Tibial artery (tissue), 4 donors: ENCODE measurements at regions not wholly inside any gene's neighbourhood (a gene's known extent, or its start where the extent isn't known, plus 50 kb on each side); places are given as distances from the start of the nearest gene placed in this dataset.

Experiments used
- DNase-seq, 2 donors: peaks; one replicate each; pipeline ENCODE4 v3.0.0-alpha.2; 2019
- H3K27ac ChIP-seq, 2 donors: fragments of 200-600 bp; sonication (generic) in 1 of 2; 1 replicate in 1 of 2; 2 replicates in 1 of 2; pipeline ENCODE4 v1.5.1; 2018 to 2019; ENCODE audit warnings: mild to moderate bottlenecking in 1 of 2
- H3K27me3 ChIP-seq, 2 donors: fragments of 200-600 bp; sonication (generic) in 1 of 2; one replicate each; pipeline versions ENCODE4 v1.5.1 to v1.6.0; 2016 to 2019
- H3K36me3 ChIP-seq, 3 donors: fragments of 200-600 bp; sonication (generic) in 2 of 3; one replicate each; pipeline ENCODE4 v1.5.1; 2016 to 2019; ENCODE audit warnings: mild to moderate bottlenecking in 2 of 3
- H3K4me1 ChIP-seq, 4 donors: fragments of 200-600 bp; sonication (generic) in 2 of 4; 1 replicate in 3 of 4; 2 replicates in 1 of 4; pipeline ENCODE4 v1.5.1; 2016 to 2019
- H3K4me3 ChIP-seq, 2 donors: fragments of 200-600 bp; sonication (generic) in 1 of 2; 1 replicate in 1 of 2; 2 replicates in 1 of 2; pipeline ENCODE4 v1.5.1; 2018 to 2019; ENCODE audit warnings: mild to moderate bottlenecking in 2 of 2
- H3K9me3 ChIP-seq, 3 donors: fragments of 200-600 bp; sonication (generic) in 1 of 3; one replicate each; pipeline ENCODE4 v1.5.1; 2016 to 2019
- intact Hi-C: fragments of 100-400 bp; cut with DNase I; formaldehyde crosslinking; loops from one replicate; pipeline ENCODE4 v1.15.0; 2023; ENCODE audit warnings: low total_unique reads
- TF ChIP-seq, protein P1 (sequence below), 2 experiments: fragments of 200-600 bp in 1 of 2; fragments of 450-650 bp in 1 of 2; IDR thresholded peaks; one replicate each; pipeline ENCODE4 v1.5.1; 2017 to 2019; ENCODE audit warnings: antibody characterized with exemption in 2 of 2, mild to moderate bottlenecking in 1 of 2, moderate library complexity in 1 of 2

- no peak overlapping the region for H3K27ac ChIP-seq
- no peak overlapping the region for H3K4me3 ChIP-seq
- TF ChIP-seq, protein P1, sequence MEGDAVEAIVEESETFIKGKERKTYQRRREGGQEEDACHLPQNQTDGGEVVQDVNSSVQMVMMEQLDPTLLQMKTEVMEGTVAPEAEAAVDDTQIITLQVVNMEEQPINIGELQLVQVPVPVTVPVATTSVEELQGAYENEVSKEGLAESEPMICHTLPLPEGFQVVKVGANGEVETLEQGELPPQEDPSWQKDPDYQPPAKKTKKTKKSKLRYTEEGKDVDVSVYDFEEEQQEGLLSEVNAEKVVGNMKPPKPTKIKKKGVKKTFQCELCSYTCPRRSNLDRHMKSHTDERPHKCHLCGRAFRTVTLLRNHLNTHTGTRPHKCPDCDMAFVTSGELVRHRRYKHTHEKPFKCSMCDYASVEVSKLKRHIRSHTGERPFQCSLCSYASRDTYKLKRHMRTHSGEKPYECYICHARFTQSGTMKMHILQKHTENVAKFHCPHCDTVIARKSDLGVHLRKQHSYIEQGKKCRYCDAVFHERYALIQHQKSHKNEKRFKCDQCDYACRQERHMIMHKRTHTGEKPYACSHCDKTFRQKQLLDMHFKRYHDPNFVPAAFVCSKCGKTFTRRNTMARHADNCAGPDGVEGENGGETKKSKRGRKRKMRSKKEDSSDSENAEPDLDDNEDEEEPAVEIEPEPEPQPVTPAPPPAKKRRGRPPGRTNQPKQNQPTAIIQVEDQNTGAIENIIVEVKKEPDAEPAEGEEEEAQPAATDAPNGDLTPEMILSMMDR (IDR thresholded peaks at IDR 0.05) = no peak
- no peaks in the 10 kb centered on the region for H3K36me3 ChIP-seq
- intact Hi-C loops = no loop called here
- DNase-seq = no peak
- peaks cover 0 to 5% (median 0%) of the 10 kb centered on the region in 3 donors for H3K9me3 ChIP-seq
- no peaks in the 10 kb centered on the region for H3K4me1 ChIP-seq
- H3K27me3 ChIP-seq = no peaks in the 10 kb centered on the region
Observed at GRCh38 chr12:125440399-125440798, 375.2 kb downstream of the AACS start.

DNA sequence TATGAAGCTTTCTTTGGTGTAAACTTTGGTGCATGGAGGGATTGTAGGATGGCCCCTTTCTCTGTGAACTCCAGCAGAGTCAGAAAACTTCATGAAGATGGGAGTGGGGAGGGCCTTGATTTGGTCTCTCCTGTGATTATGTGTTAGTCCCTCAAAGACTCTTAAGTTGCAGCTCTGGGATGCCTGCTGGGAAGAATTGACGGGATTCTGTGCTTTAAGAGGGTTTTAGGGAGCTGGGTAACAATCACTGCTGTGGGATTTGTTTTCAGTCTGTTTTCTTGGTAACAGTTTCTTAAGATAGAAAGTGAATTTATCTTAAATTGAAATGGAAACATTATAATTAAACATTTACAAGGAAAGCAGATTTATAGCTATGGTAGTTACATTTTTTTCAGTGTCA, 378.1 kb downstream of the AACS start:
- Histone ChIP-seq H3K27ac (no peak overlapping the region), H3K4me1 (no peaks in the 10 kb centered on the region), H3K27me3 (no peaks in the 10 kb centered on the region), H3K4me3 (no peak overlapping the region), H3K36me3 (no peaks in the 10 kb centered on the region), H3K9me3 (peaks cover 0 to 12% (median 0%) of the 10 kb centered on the region in 3 donors)
- no peak for DNase-seq
- intact Hi-C loops = no loop called here
- TF ChIP-seq, protein P1 (IDR thresholded peaks at IDR 0.05) = no peak

DNA sequence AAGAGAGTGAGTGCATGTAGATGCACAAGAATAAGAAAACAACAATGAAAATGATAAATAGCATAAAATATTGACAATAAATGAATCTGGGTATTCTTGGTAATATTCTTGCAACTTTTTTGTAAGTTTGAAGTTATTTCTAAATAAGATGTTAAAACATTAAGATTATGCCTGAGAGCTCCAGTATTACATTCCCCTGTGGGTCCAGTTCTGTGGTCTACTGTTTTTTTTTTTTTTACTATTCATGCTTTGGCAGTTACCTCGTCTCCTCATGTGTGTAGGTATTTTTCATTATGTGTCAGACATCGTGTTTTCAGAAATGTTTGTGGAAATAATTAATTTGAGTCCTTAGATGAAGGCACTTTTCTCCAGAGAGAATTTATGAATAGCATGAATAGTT, 386.2 kb downstream of the AACS start:
- Histone ChIP-seq H3K27ac (no peak overlapping the region), H3K27me3 (no peaks in the 10 kb centered on the region), H3K4me1 (no peaks in the 10 kb centered on the region), H3K9me3 (peaks cover 0 to 5% (median 0%) of the 10 kb centered on the region in 3 donors), H3K36me3 (no peaks in the 10 kb centered on the region), H3K4me3 (no peak overlapping the region)
- intact Hi-C loops = no loop called here
- no peak for DNase-seq
- TF ChIP-seq, protein P1 (IDR thresholded peaks at IDR 0.05) = no peak

DNA sequence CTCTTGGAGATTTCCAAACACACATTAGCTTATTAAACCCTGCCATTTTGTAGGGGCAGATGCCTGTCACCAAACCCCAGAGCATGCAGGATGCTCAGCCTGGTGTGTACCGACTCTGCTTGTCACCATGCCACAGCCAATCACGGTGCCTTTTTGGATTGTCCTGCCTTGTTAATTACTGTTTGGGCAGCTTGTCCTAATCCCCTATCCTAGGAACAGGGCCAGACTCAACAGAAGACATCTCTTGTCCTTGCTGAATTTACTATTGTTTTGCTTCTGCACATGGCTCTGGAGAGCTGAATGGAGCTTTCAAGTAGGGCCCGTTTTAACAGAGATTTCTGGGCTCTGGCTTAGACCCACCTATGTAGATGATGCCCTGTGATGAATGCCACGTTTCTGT, 388.5 kb downstream of the AACS start:
- no peaks in the 10 kb centered on the region for H3K36me3 ChIP-seq
- TF ChIP-seq, protein P1 (IDR thresholded peaks at IDR 0.05) = no peak
- H3K27ac ChIP-seq = no peak overlapping the region
- no peak overlapping the region for H3K4me3 ChIP-seq
- no peaks in the 10 kb centered on the region for H3K4me1 ChIP-seq
- DNase-seq = no peak
- H3K27me3 ChIP-seq = no peaks in the 10 kb centered on the region
- peaks cover 0 to 4% (median 0%) of the 10 kb centered on the region in 3 donors for H3K9me3 ChIP-seq
- intact Hi-C loops = no loop called here

DNA sequence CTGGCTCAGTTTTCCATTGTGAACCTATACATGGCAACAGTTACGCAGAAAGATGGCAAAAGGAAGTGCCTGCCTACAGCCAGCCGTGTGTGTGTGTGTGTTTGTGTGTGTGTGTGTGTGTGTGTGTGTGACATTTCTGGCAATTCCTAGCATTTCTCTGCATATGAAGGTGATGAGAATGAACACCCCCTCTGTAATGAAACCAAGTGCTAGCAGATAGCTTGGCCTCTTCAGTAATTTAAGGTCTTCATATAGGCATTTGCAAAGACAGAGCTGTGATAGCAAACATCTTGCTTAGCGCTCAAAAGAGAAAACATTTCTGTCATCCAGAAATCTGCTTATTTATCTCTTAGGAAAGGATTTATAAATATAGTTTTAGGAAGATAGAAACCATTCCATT, 389.1 kb downstream of the AACS start:
- intact Hi-C loops = no loop called here
- Histone ChIP-seq H3K27me3 (no peaks in the 10 kb centered on the region), H3K36me3 (no peaks in the 10 kb centered on the region), H3K27ac (no peak overlapping the region), H3K4me1 (no peaks in the 10 kb centered on the region), H3K4me3 (no peak overlapping the region), H3K9me3 (no peaks in the 10 kb centered on the region)
- TF ChIP-seq, protein P1 (IDR thresholded peaks at IDR 0.05) = no peak
- DNase-seq = no peak
